ENCODE measurements at regions not wholly inside any gene's neighbourhood (a gene's known extent, or its start where the extent isn't known, plus 50 kb on each side); places are given as distances from the start of the nearest gene placed in this dataset.
"Not testable (repeated sequence)": the region's sequence is repeated elsewhere in the genome, so short reads cannot be mapped to it uniquely, and the experiment has no call there.

DNA sequence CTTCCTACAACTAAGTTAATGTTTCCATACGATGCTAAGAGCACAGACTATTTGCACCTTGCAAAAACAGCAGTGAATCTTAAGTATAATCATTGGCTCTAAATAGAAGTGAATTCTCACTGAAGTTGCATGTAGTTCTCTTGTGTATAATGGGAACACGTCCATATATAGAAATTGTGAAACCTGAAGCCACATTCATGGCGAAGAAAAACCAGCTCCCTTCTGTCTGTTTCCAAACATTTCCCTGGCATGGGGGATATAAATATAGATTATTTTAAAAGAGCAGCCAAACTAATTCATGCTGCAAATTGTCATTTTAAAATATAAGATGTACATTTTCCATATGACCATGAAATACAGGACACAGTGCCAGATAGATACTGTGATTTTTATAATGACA, 71.1 kb downstream of the TRAM1L1 start:
- FAIRE-seq, result no peak

DNA sequence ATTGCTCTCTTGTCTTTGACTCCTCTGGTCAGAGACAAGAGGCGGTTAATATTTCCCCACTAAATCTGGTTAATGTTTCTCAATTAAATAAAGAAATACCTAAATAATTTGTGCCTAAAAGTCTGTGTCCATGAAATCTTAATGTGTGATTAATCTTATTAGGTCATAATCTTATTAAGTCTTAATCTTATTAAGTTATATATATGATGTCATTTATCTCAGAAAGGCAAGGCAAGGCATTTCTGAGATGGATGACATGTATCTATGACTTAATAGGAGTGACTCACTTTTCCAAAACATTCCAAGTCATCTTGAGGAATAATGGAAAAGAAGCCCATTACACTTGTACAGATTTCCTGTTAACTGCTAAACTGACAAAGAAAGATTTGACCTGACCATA, 74.7 kb downstream of the TRAM1L1 start:
- no peak for FAIRE-seq

DNA sequence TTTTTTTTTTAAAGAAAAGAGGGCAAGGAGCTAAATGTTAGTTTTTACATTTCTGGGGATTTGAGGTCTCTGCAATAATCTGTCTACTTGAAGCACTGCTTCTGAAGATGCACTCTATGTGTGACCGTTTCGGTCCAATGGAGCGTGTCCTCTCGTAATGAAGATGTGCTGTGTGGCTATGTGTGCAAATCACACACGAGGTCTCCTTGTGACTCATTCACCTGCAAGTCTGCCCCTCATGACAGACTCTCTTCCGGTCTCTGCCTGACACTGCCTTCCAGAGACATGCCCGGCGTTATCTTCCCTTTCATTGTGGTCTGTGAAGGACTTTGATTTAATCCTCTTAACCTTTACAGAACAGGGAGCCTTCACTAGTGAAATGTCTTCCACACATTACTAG, 84.3 kb downstream of the TRAM1L1 start:
- FAIRE-seq, result no peak

DNA sequence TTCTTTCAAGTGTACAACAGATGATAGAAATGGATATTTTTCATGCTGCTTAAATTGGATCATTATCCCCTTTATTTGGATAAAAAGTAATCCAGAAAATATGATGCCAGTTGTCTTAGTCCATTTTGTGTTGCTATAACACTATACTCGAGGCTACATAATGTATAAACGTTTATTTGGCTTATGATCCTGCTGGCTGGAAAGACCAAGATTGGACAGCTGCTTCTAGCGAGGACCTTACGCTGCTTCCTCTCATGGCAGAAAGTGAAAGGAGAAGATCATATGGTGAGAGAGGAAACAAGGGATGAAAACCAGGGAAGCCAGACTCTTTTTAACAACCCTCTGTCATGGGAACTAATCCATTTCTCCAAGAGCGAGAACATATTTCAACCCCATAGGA, 102.7 kb downstream of the TRAM1L1 start:
- no peak for FAIRE-seq

DNA sequence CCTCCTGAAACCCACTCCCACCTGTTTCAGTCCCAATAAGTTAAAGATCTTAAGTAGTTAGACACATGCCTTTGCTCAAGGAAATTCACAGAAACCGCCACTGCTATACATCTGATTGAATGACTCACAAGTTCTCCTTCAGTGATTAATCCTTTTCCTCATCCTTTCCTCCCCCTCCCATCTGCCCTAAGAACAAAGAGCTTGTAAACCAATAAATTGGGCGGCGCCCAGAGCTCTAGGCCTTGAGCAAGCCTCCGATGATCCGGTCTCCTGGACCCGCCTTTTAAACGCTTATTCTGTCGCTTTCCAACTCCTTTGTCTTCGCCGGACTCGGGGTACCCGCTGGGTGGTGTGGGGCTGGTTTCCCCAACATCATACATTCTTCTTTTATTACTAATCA, 104.9 kb downstream of the TRAM1L1 start:
- not testable (repeated sequence) for FAIRE-seq

DNA sequence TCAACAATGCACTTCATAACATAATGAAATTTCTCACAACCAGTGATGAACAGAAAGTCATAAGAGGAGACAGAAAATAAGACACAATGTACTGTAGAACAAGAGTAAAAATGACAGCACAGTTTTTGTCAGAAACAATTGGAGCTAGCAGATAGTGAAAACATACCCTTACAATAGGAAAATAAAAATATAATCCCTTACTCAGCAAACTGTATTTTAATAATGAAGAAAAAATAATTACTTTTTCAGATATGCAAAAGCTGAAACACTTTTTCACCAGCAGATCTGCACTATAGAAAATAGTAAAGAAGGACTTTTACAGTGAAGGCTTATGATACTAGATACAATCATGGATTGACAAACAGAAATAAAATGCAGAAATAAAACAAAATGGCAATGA, 126.3 kb downstream of the TRAM1L1 start:
- no peak for FAIRE-seq

- no peak for FAIRE-seq
Measured at GRCh38 chr4:116953947-116954346, 131.4 kb downstream of the TRAM1L1 start.

- no peak for FAIRE-seq
Measured at GRCh38 chr4:116952530-116953136, 132.7 kb downstream of the TRAM1L1 start.

DNA sequence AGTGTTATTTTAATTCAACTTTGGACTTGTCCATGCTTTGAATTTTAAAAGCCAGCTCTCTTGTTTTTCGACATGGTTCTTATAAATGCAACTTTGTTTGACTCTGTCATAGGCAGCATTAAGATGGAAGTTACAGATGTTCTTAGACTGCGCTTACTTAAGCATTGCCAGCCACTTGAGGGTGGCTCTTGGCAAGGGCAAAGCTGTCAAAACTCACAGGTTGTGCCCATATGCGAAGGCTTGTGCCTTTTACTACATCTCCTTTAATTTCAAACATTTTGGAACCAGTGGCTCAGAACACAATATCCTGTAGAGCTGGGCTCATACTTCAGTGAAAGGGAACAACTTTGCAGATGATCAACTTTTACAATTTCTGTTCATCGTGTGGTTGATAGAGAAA, 135.5 kb downstream of the TRAM1L1 start:
- no peak for FAIRE-seq

DNA sequence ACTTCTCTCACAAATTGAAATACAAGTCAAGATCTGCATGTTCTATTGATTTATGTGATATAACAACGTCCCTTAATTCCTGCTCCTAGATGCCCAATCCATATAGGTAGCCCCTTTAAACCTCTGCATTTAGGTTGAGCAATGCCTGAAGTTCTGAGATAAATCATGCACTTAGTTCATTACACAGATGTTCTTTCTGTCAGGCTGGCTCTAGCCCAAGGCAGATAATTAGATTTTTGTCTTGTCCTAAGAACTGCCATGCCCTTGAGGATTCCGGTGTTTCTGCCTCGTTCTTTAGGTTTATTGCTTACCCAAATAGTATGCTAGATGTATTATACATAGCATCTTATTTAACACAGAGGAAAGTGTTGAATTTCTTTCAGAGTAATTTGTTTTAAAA, 143.1 kb downstream of the TRAM1L1 start:
- no peak for FAIRE-seq

DNA sequence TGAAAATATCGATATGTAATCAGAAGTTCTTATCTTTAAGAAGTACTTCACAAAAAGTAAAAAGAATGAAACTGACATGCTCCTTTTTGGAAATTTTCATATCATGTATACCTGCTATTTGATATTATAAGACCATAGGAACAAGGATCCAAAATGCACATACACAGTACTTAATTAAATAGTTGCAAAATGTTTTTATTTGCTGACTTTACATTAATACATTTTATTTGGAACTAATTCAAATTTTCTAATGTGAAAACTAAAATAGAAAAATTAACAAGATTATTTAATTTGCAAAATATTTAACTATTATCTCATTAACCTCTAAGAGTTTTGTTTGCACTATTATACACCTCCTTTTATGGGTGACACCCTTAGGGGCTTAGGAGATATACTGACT, 155.0 kb downstream of the TRAM1L1 start:
- no peak for FAIRE-seq

DNA sequence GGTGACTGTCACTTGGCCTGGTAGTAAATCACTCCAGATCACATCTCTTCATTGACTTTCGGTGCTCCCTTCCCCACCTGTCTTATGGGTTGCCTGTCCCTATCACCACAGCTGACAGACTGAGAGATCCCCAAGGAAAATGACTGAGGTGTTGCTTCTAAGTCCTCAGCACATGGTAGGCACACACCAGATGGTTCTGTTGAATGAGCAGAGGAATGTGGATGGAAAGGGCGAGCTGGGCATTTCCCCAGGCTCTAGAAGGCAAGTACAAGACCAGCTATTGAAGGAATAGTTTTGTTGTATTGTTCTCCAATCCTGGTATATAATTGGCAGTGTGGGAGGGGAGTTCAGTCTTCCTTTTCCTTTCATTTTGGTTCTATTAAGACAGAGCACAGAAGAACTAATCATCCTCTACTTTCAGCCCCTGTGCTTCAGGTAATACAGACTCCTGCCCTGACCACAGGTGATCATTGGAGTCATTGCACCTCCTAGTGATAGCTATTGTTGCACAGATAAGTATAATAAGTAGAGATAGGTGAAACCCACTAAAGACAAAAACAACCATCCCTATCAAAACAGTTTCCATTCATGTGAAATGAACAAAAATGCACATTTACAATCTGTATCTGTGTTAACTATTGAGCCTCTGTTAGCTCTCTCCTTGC, 158.6 kb downstream of the TRAM1L1 start:
- FAIRE-seq, result no peak

- no peak for FAIRE-seq
Measured at GRCh38 chr4:116925900-116926457, 159.4 kb downstream of the TRAM1L1 start.

- FAIRE-seq, result no peak
Measured at GRCh38 chr4:116923389-116923788, 162.0 kb downstream of the TRAM1L1 start.

DNA sequence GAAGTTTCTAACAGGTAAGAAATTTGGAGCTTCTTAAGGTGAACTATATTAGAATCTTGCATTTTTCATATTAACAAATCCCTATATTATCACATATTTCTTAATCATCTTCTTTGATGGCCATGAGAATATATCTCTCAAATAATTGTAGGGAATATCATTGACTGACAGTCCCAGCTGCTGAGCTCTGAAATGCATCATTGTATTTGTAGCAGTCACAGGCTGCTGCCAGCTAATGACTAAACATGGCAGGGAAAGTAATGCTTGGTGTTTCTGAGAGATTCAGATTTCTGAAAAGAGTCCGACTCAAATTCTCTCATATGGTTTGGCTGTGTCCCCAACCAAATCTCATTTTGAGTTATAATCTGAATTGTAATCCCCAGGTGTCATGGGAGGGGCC, 171.9 kb downstream of the TRAM1L1 start:
- FAIRE-seq, result no peak

DNA sequence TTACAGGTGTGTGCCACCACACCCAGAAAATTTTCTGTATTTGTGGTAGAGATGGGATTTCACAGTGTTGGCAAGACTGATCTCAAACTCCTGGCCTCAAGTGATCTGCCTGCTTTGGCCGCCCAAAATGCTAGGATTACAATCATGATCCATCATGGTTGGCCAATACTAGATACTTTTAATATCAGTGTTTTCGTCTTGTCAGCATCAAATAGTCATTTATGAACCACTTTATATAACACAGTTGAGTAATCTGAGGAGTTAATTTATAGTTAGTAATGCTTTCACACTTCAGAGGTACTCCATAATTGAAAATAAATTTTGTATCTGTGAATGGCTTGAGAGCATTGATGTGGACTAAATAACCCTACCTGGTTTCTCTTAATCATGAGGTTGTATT, 178.6 kb downstream of the TRAM1L1 start:
- no peak for FAIRE-seq

DNA sequence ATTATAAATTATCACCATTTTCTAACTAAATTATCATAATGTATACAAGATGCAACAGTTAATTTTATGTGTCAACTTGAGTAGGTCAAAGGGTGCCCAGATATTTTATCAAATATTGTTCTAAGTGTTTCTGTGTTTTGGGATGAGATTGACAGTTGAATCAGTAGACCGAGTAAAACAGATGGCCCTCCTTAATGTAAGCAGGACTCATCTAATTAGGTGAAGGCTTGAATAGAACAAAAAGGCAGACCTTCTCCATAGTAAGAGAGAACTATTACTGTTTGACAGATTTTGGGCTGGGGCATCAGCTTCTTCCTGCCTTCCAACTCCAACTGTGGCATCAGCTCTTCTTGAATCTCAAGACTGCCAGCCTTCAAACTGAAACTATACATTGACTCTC, 185.8 kb downstream of the TRAM1L1 start:
- FAIRE-seq, result no peak

GRCh38 chr4:116885579-116885978, 199.8 kb downstream of the TRAM1L1 start:
- FAIRE-seq, result no peak

GRCh38 chr4:116882503-116882902, 202.9 kb downstream of the TRAM1L1 start:
- no peak for FAIRE-seq

DNA sequence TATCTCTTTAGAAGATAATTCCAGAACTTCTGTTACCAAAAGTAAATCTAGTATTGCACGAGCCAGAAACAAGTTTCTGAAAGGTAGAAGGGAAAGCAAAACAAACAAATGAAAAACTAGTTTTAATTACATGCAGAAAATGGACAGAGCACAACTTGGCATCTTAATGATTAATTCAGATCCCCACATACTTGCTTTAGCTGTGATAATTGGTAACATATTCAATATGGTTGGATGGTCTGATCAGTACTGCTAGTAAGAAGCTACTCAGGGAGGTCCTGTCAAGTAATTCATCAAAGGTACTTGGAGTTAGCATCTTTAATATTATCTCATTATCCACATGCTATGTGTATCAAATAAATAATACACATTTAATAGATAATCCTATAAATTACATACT, 204.3 kb downstream of the TRAM1L1 start:
- no peak for FAIRE-seq

GRCh38 chr4:116880625-116881024, 204.8 kb downstream of the TRAM1L1 start:
- FAIRE-seq, result no peak

- no peak for FAIRE-seq
Measured at GRCh38 chr4:116878280-116878679, 207.1 kb downstream of the TRAM1L1 start.

GRCh38 chr4:116877069-116877468, 208.3 kb downstream of the TRAM1L1 start:
- FAIRE-seq, result no peak

- FAIRE-seq, result no peak
Measured at GRCh38 chr4:116872941-116873340, 212.4 kb downstream of the TRAM1L1 start.

DNA sequence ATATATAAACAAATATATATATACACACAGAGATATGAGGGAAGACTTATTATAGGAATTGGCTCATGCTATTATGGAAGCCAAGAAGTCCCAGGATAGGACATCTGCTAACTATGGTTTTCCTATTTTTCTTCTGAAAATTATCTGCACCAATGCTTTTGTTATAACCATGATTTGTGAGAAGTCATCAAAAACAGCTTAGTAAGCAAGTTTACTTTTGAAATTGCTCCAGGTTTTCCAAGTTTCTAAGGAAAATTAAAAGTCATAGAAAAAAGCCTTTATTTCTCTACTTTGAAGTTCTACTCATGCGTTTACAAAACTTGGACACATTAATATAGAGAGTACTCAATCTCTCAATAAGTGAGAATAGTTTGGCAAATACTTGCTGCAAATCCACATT, 213.1 kb downstream of the TRAM1L1 start:
- FAIRE-seq, result no peak
